IMR-90 (cell line): ENCODE measurements at regions not wholly inside any gene's neighbourhood (a gene's known extent, or its start where the extent isn't known, plus 50 kb on each side); places are given as distances from the start of the nearest gene placed in this dataset.

Experiments used
- CTCF ChIP-seq: conservative IDR thresholded peaks from 2 replicates; pipeline ENCODE4 v1.5.1; 2012; ENCODE audit warnings: mild to moderate bottlenecking, low read depth, low read length, improper control_type of control experiment
- MAFK ChIP-seq: IDR thresholded peaks from 2 replicates; pipeline ENCODE4 v1.6.1; 2012; ENCODE audit warnings: low read depth, low read length, improper control_type of control experiment
- MXI1 ChIP-seq: IDR thresholded peaks from 2 replicates; pipeline ENCODE4 v1.6.1; 2012; ENCODE audit warnings: low read depth, mild to moderate bottlenecking, low read length, moderate library complexity, borderline replicate concordance
- POLR2A ChIP-seq: IDR thresholded peaks from 2 replicates; pipeline ENCODE4 v1.6.1; 2012; ENCODE audit warnings: mild to moderate bottlenecking, low read depth, low read length
- RAD21 ChIP-seq: IDR thresholded peaks from 2 replicates; pipeline ENCODE4 v1.6.1; 2012; ENCODE audit warnings: low read length, improper control_type of control experiment
- RCOR1 ChIP-seq: IDR thresholded peaks from 2 replicates; pipeline ENCODE4 v1.6.1; 2012; ENCODE audit warnings: mild to moderate bottlenecking, low read length, improper control_type of control experiment; ENCODE audit not compliant: insufficient replicate concordance
- SMC3 ChIP-seq: fragments of 150-350 bp; IDR thresholded peaks from 2 replicates; pipeline ENCODE4 v1.6.1; 2016; ENCODE audit warnings: low read depth, mild to moderate bottlenecking, antibody characterized with exemption, low read length, moderate library complexity
- USF2 ChIP-seq: fragments of 150-350 bp; IDR thresholded peaks from 2 replicates; pipeline ENCODE4 v1.6.1; 2017; ENCODE audit warnings: mild to moderate bottlenecking, antibody characterized with exemption, low read length, low read depth

- TF ChIP-seq CTCF (no peak), RCOR1 (no peak), POLR2A (no peak), USF2 (no peak), SMC3 (no peak), MAFK (no peak), RAD21 (no peak), MXI1 (no peak)
These were observed 2139.4 kb downstream of the TP53TG3F start for GRCh38 chr16:35598696-35599332.
